Mesothelial cell of epicardium (in vitro differentiated cells): ENCODE measurements at regions not wholly inside any gene's neighbourhood (a gene's known extent, or its start where the extent isn't known, plus 50 kb on each side); places are given as distances from the start of the nearest gene placed in this dataset.

ENCODE experiments used
- DNase-seq, 2 experiments: peaks; one replicate each; pipeline ENCODE4 v3.0.0; 2021; ENCODE audit warnings: low spot score in 2 of 2; ENCODE audit not compliant: unreplicated experiment in 2 of 2
- H3K27ac Mint-ChIP-seq: 2 replicates; pipeline ENCODE4 v1.8.0; 2021; ENCODE audit warnings: mixed read lengths
- H3K27me3 Mint-ChIP-seq: 2 replicates; pipeline ENCODE4 v1.8.0; 2021; ENCODE audit warnings: low read depth, mixed read lengths
- H3K36me3 Mint-ChIP-seq: 2 replicates; pipeline ENCODE4 v1.8.0; 2021; ENCODE audit warnings: mixed read lengths
- H3K4me1 Mint-ChIP-seq: 2 replicates; pipeline ENCODE4 v1.8.0; 2021; ENCODE audit warnings: mixed read lengths
- H3K4me3 Mint-ChIP-seq: 2 replicates; pipeline ENCODE4 v1.8.0; 2021; ENCODE audit warnings: mild to moderate bottlenecking, moderate library complexity, mixed read lengths
- H3K9me3 Mint-ChIP-seq: 2 replicates; pipeline ENCODE4 v1.8.0; 2021; ENCODE audit warnings: mixed read lengths
- TF ChIP-seq, protein P1 (sequence below): fragments of 200-600 bp; sonication (generic); IDR thresholded peaks from one replicate; pipeline ENCODE4 v1.5.0; 2021; ENCODE audit warnings: antibody characterized with exemption; ENCODE audit not compliant: unreplicated experiment

DNA sequence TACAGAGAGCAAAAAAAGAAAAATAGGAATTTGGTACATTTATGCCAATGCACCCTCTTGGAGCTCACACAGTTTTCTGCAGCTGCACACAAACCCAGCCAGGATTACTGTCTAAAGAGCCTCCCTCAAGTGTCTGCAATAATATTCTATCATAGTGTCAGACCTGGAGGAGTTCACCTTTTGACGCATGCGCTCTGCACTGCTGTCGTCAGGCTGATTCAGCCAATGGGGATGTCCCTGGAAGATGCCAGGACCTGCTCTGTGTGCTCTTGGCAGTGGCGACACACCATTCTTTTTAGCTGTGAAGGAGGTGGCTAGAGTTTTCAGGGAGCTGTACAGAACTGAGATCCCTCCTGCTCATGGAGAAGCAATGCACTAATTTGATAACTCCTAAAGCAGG is 249.0 kb upstream of the KIRREL3 start:
- no peak for DNase-seq
- no peaks in the 10 kb centered on the region for H3K36me3 Mint-ChIP-seq
- H3K27ac Mint-ChIP-seq: no peak overlapping the region
- peaks cover 13% of the 10 kb centered on the region for H3K27me3 Mint-ChIP-seq
- H3K9me3 Mint-ChIP-seq: no peaks in the 10 kb centered on the region
- H3K4me3 Mint-ChIP-seq: no peak overlapping the region
- TF ChIP-seq, protein P1, sequence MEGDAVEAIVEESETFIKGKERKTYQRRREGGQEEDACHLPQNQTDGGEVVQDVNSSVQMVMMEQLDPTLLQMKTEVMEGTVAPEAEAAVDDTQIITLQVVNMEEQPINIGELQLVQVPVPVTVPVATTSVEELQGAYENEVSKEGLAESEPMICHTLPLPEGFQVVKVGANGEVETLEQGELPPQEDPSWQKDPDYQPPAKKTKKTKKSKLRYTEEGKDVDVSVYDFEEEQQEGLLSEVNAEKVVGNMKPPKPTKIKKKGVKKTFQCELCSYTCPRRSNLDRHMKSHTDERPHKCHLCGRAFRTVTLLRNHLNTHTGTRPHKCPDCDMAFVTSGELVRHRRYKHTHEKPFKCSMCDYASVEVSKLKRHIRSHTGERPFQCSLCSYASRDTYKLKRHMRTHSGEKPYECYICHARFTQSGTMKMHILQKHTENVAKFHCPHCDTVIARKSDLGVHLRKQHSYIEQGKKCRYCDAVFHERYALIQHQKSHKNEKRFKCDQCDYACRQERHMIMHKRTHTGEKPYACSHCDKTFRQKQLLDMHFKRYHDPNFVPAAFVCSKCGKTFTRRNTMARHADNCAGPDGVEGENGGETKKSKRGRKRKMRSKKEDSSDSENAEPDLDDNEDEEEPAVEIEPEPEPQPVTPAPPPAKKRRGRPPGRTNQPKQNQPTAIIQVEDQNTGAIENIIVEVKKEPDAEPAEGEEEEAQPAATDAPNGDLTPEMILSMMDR: no peak
- no peaks in the 10 kb centered on the region for H3K4me1 Mint-ChIP-seq

DNA sequence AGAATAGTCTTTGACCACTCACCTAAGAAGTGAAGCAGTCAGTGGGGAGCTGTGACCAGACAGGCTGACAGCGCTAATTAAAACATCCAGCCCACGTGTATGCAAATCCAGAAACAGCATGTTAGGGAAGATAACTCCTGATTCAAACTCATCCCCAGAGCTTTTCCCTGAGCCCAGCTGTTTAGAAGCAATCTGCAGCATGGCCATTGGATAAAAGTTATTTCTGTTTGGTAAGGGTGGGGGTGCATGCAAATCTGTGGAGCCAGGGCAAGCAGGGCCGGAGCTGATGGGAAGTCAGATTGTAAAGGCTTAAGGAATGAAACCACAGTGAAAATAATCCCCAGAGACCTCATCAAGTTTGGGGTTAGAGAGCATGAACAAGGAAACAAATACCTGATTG is 247.9 kb upstream of the KIRREL3 start:
- no peaks in the 10 kb centered on the region for H3K9me3 Mint-ChIP-seq
- H3K4me1 Mint-ChIP-seq: no peaks in the 10 kb centered on the region
- H3K36me3 Mint-ChIP-seq: no peaks in the 10 kb centered on the region

GRCh38 chr11:127247261-127247851 is 246.8 kb upstream of the KIRREL3 start:
- peaks cover 15% of the 10 kb centered on the region for H3K27me3 Mint-ChIP-seq
- TF ChIP-seq, protein P1: no peak
- H3K4me1 Mint-ChIP-seq: peaks cover 2% of the 10 kb centered on the region
- no peak overlapping the region for H3K27ac Mint-ChIP-seq
- H3K36me3 Mint-ChIP-seq: no peaks in the 10 kb centered on the region
- no peaks in the 10 kb centered on the region for H3K9me3 Mint-ChIP-seq
- no peak for DNase-seq
- H3K4me3 Mint-ChIP-seq: no peak overlapping the region

More for the DNA sequence above, 247.9 kb upstream of the KIRREL3 start:
- Mint-ChIP-seq H3K27ac (no peak overlapping the region), H3K4me3 (no peak overlapping the region), H3K27me3 (peaks cover 13% of the 10 kb centered on the region)
- DNase-seq: no peak
- TF ChIP-seq, protein P1: no peak

GRCh38 chr11:127242676-127243075 is 242.1 kb upstream of the KIRREL3 start:
- peaks cover 19% of the 10 kb centered on the region for H3K27me3 Mint-ChIP-seq
- no peaks in the 10 kb centered on the region for H3K9me3 Mint-ChIP-seq
- peaks cover 2% of the 10 kb centered on the region for H3K4me1 Mint-ChIP-seq
- no peaks in the 10 kb centered on the region for H3K36me3 Mint-ChIP-seq
- TF ChIP-seq, protein P1: no peak
- H3K4me3 Mint-ChIP-seq: no peak overlapping the region
- H3K27ac Mint-ChIP-seq: no peak overlapping the region
- no peak for DNase-seq

DNA sequence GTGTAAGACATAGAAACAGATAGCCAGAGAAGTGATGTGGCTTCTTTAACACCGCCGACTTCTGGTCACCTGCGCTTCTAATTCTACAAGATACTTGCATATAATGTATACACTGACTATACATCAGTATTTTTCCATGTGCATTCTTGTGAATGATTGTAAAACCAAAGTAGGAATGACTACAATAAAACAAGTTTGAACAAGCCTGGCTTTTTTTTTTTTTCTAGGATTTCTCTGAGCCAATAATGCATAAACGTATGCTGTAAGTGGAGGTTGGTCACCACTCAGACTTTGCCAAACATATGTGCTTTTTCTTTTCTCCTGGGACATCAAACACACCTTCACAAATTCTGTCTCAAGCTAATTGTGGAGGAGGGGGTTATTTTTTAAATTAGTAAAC is 237.8 kb upstream of the KIRREL3 start:
- Mint-ChIP-seq H3K36me3 (no peaks in the 10 kb centered on the region), H3K27ac (no peak overlapping the region), H3K27me3 (peaks cover 12% of the 10 kb centered on the region), H3K4me3 (no peak overlapping the region), H3K4me1 (peaks cover 2% of the 10 kb centered on the region), H3K9me3 (no peaks in the 10 kb centered on the region)
- no peak for DNase-seq
- TF ChIP-seq, protein P1: no peak

GRCh38 chr11:127236776-127237175 is 236.2 kb upstream of the KIRREL3 start:
- peaks cover 4% of the 10 kb centered on the region for H3K27me3 Mint-ChIP-seq

More at GRCh38 chr11:127236776-127237175, 236.2 kb upstream of the KIRREL3 start:
- Mint-ChIP-seq H3K36me3 (no peaks in the 10 kb centered on the region), H3K4me1 (no peaks in the 10 kb centered on the region), H3K9me3 (no peaks in the 10 kb centered on the region), H3K27ac (no peak overlapping the region), H3K4me3 (no peak overlapping the region)
- TF ChIP-seq, protein P1: no peak
- no peak for DNase-seq
